Stimulated activated CD8-positive, alpha-beta memory T cell treated with anti-CD3 and anti-CD28 coated beads, Interleukin-12 subunit alpha, Interleukin-12 subunit beta, amount 100 ng/mL, for 1 hour (primary cell): ENCODE measurements at regions not wholly inside any gene's neighbourhood (a gene's known extent, or its start where the extent isn't known, plus 50 kb on each side); places are given as distances from the start of the nearest gene placed in this dataset.

Experiments
- DNase-seq: peaks from one replicate; pipeline ENCODE4 v3.0.0-alpha.2; 2020; ENCODE audit warnings: low read depth

GRCh38 chr1:56313560-56313959 lies 265.8 kb downstream of the PLPP3 start:
- DNase-seq, result no peak

- no peak for DNase-seq
These were observed 267.6 kb downstream of the PLPP3 start for GRCh38 chr1:56311766-56312165.

GRCh38 chr1:56310945-56311344 lies 268.4 kb downstream of the PLPP3 start:
- DNase-seq, result no peak

- no peak for DNase-seq
These were observed 270.3 kb downstream of the PLPP3 start for GRCh38 chr1:56309065-56309464.

- no peak for DNase-seq
These were observed 274.4 kb downstream of the PLPP3 start for GRCh38 chr1:56304975-56305374.

GRCh38 chr1:56303805-56304204 lies 275.6 kb downstream of the PLPP3 start:
- no peak for DNase-seq

- DNase-seq, result no peak
These were observed 276.5 kb downstream of the PLPP3 start for GRCh38 chr1:56302878-56303277.

GRCh38 chr1:56301791-56302190 lies 277.6 kb downstream of the PLPP3 start:
- DNase-seq, result no peak

GRCh38 chr1:56300836-56301235 lies 278.5 kb downstream of the PLPP3 start:
- DNase-seq, result no peak

- no peak for DNase-seq
These were observed 280.5 kb downstream of the PLPP3 start for GRCh38 chr1:56298866-56299265.

- DNase-seq, result no peak
These were observed 281.5 kb downstream of the PLPP3 start for GRCh38 chr1:56297904-56298303.

- DNase-seq, result no peak
These were observed 282.2 kb downstream of the PLPP3 start for GRCh38 chr1:56297208-56297607.

GRCh38 chr1:56295949-56296929 lies 283.1 kb downstream of the PLPP3 start:
- no peak for DNase-seq

- DNase-seq, result no peak
These were observed 287.9 kb downstream of the PLPP3 start for GRCh38 chr1:56291374-56291919.

GRCh38 chr1:56289260-56289659 lies 290.1 kb downstream of the PLPP3 start:
- DNase-seq, result no peak

- DNase-seq, result no peak
These were observed 291.6 kb downstream of the PLPP3 start for GRCh38 chr1:56287721-56288120.

GRCh38 chr1:56286956-56287355 lies 292.4 kb downstream of the PLPP3 start:
- DNase-seq, result no peak

GRCh38 chr1:56286506-56286905 lies 292.9 kb downstream of the PLPP3 start:
- no peak for DNase-seq

- DNase-seq, result no peak
These were observed 293.6 kb downstream of the PLPP3 start for GRCh38 chr1:56285554-56286402.

- no peak for DNase-seq
These were observed 294.4 kb downstream of the PLPP3 start for GRCh38 chr1:56284928-56285327.

- no peak for DNase-seq
These were observed 301.3 kb downstream of the PLPP3 start for GRCh38 chr1:56278061-56278460.

- DNase-seq, result no peak
These were observed 310.7 kb downstream of the PLPP3 start for GRCh38 chr1:56268519-56269140.
